Stimulated activated naive CD4-positive, alpha-beta T cell (primary cell): ENCODE measurements at regions not wholly inside any gene's neighbourhood (a gene's known extent, or its start where the extent isn't known, plus 50 kb on each side); places are given as distances from the start of the nearest gene placed in this dataset.
A peak's percentile ranks its signal among the peaks of the same experiment; 100 is the strongest.
"Not testable (repeated sequence)": the region's sequence is repeated elsewhere in the genome, so short reads cannot be mapped to it uniquely, and the experiment has no call there.

ENCODE experiments used
- DNase-seq, 6 experiments: peaks; one replicate each; lab custom pipeline; 2025; lab: John Stamatoyannopoulos, UW

DNA sequence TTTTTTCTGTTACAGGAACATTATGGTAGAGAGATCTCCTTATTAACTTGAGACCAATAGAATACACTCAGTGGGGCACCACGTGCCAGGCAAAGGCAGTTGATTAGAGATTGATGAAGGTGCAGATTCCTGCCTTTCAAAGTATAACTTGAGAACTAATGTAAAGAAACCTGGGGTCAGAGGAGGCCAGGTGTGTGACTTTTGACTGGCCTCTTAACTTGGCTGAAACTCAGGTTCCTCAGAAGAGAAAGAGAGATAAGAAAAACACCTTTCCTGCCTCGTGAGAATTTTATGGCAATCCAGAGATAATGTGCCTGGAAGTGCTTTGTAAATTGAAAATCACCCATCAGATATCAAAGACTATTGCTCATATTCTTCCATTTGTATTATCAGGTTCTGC lies 110.7 kb upstream of the GZMB start:
- no peak for DNase-seq

DNA sequence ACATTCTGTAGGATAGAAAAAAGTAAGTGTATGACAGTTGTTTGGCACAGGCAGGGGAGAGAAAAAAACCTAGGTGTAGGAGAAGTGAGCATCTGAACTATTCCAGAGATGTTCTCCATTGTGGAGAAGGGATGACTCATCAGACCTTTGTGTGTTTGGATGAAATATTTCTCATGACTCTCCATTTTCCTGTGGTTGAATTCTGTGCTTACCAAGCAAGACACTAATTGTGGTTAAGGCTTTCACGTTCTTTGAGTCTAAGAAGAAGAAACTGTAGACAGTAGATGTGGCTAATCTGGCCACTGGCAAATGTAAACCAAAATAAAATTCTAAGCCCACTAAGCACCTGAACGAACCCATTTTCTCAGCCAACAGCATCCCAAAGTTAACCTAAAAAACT lies 107.9 kb upstream of the GZMB start:
- DNase-seq: no peak

DNA sequence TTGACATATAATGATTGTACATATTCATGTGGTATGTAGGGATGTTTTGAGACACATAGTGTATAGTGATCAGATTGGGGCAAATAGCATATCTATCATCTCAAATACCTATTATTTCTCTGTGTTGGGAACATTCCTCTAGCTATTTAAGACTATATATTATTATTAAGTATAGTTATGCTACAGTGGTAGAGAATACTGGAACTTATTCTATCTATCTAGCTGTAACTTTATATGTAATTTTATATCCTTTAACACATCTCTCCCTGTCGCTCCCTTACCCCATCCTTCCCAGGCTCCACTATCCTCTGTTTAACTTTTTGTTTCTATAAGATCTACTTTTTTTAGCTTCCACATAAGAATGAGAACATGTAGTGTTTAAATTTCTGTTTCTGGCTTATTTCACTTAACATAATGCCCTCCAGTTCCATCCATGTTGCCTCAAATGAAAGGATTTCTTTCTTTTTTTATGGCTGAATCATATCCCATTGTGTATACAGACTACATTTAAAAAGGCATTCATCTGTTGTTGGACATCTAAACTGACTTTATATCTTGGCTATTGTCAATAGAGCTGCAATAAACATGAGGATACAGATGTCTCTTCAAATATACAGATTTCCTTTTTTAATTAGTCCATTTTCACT lies 102.1 kb upstream of the GZMB start:
- no peak for DNase-seq

DNA sequence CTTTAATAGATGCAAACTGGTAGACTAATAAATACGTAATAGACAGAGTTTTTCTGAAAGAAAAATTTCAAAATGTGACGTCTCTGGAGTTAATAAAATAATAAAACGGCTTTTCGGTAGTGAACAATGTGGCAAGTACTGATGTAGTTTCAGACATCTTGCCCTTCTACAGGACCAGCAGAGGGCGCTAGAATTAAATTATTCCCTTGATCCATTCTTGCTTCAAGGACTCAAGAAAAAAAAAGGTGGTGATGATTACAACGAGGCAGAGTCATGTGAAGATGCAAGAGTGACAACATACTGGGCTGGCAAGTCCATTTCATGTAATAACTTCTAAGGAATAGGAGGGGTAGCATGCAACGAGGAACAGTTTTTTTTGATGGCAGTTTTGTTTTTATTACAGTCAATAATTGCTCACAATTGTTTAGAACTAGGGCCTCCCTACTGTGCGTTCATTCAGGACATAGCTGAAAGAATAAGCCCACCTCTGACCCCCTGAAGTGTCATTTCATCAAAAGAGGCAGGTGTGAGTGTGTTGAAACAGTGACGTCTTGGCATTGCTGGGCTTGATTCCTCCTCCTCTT lies 101.0 kb upstream of the GZMB start:
- peak in 1 of 6 experiments; percentile 1 for DNase-seq

DNA sequence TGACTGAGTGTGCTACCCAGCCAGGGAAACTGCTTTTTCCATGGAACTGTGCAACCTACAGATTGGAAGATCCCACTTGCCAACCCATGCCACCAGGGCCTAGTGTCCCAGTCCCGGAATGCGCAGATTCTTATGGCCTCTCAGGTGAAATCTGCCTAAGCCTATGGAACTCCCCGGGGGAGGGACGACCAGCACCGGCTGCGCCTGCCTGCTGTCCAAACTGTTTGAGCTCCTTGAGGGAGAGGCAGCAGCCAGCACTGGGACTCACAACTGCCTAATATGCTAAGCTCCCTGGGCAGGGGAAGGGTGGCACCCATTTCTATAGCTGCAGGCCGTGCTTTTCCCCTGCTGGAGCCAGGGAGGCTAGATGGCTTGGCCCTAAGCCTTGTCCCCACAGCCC lies 92.5 kb upstream of the GZMB start:
- no peak for DNase-seq

DNA sequence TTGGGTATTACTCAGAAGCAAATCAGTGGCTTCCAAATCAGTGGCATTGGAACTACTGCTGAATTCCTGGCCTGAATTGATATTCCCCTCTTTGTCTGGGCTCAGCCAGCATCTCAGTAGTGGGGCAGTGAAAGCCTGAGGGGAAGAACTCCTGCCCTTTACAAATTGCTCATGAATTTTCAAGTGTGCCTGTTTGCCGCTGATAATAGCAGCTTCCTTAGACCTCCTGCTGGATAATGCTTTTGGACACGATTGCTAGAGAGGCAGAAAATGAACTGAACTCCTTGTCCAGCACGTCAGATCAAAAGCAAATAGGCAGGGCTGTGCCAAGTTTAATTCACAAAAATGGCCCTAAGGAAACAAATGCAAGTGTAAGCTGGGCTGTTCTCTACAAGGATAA lies 91.3 kb upstream of the GZMB start:
- DNase-seq: no peak

DNA sequence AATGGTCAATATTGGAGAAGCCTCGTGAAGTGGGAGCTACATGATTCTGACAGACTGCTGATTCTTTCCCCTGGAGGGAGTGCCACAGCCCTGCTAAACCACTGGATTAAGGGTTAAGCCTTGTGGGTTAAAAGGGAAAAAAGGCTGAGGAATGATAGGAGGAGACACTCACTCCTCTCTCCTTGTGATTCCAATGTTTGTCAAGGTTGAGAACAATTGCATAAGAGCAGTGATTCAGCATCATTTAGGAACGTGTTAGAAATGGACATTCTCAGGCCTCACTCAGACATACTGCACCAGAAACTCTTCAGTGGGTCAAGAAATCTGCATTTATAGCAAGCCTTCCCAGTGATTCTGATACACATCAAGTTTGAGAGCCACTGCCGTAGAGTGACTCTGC lies 87.8 kb upstream of the GZMB start:
- no peak for DNase-seq

DNA sequence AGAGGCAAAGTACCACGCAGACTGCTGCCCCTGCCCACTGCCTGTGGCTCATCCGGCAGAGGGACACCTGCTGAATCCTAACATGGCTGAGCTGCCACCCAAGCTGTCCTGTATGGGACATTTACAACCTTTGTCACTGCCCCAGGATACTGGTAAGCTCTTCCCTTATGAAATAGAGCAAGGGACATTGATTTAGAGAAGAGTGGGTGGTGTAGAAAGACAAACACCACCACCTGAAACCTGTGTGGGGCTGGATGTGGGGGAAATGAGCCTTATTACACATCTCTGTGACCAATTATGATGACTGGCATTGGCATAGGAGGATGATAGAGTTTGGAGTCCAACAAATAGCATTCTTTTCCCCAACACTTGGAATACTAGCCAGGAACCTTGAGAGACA lies 81.2 kb upstream of the GZMB start:
- no peak for DNase-seq

DNA sequence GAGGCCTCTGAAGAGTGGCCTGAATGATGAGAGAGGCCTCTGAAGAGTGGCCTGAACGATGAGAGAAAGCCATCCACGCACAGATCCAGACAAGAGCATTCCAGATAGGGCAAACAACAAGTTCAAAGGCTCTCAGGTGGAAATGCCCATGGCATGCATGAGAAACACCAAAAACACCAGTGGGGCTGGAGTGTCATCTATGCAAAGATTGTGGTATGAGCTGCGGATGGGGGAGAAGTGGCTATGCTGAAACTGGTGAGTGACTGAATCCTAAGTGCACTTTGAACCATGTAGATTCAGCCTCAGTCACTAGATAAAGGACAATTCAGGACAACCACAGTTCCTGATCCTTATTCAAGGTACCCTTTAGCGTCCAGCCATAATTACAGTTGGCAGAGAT lies 79.4 kb upstream of the GZMB start:
- no peak for DNase-seq

DNA sequence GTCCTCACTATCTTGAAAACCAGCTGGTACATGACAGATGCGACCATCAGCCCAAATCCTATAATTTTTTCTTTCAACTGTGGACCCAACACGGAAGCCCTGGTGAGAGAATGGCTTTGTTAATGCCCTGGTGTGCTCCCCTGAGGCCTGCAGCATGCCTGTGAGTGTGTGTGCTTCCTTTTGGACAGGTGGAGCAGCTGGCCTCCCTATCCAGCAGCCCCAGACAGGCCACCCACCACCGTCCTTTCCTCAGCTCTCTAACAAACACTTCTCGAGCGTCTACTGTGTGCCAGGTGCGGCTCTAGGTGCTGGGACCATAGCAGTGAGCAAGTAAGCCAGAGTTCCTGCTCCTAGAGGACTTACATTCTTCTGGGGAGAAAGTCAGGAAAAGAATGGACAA lies 78.9 kb upstream of the GZMB start:
- DNase-seq: no peak

DNA sequence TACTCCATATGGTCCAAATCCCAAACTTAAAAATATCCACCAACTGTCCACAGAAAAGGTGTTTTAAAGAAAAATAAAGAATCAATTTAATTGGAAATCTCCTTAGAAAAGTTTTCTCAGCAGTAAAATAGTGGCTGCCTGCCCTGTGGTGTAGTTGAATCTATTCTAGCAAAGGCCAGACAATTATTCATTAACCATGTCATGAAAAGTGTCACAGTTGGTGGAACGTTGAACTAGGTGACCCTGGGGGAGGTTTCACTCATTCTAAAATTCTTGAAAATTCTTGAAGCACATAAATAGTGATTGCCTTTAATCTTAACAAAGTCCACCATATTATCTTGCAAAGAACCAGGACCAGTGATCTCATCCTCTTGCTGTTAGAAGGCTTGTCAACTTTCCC lies 78.4 kb upstream of the GZMB start:
- DNase-seq: no peak

DNA sequence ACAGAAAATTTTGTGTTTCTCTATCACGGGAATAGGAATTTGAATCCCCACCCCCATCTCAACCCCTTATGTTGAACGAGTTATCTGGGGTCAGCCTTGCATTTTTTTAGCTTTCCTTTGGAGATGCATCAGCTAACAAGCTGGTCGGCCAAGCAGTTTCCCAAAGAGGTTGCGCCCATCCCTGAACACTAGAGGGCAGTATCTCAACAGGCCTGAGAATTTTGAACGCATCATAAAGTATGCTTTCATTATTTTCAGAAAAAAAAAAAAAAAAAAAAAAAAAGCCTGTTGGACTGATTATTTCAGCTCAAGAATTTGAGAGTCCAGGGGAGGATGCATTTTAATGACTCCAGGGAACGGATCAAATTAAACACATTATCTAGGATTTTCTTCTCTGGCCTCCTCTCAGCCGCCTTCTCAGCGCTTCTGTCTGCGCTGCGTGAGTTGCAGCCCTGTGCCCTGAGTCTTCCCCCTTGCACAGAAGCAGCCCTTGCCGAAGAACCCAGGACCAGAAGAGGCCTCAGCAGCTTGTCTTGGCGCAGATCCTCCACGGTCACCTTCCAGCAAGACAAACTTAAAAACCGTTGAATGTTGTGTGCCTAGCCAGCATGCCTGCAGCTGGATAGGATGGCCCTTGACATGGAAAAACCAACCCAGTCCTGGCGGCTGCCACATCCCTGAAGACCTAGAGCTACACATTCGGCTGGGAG lies 76.6 kb upstream of the GZMB start:
- DNase-seq: peak; percentile 4 to 37 (median 13)

DNA sequence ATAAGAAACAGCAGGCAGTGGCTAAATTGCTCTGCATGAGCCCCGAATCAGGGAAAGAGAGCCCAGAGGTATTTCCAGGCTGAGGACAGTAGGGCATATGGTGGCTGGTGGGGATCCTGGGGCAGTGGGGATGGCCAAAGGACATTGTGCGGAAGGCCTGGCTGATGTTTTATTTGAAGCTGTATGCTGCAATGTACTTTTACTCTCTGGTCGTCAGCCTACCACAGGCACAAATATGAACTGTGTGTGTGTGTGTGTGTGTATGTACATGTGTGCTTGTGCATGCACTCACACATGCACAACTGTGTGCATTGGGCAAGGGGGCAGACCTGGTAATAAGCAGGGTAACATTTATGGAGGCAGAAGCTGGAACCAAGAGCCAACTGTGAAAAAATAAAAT lies 74.7 kb upstream of the GZMB start:
- no peak for DNase-seq

DNA sequence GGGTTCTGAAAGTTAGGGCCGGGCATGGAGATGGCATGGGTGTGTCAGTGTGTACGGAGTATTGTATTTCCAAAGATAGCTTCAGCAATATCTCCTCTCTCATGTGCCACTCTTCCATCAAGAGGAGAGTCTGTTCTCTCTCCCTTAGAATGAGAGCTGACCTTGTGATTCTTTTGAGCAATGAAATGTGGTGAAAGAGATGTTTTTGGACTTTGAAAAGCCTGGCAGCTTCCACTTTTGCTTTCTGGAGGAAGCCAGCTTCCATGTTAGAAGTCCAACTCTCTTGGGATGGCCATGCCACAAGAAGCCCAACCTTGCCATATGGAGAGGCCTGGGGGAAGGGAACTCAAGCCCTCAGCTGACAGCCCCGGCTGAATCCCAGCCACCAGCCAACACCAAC lies 72.4 kb upstream of the GZMB start:
- DNase-seq: no peak

DNA sequence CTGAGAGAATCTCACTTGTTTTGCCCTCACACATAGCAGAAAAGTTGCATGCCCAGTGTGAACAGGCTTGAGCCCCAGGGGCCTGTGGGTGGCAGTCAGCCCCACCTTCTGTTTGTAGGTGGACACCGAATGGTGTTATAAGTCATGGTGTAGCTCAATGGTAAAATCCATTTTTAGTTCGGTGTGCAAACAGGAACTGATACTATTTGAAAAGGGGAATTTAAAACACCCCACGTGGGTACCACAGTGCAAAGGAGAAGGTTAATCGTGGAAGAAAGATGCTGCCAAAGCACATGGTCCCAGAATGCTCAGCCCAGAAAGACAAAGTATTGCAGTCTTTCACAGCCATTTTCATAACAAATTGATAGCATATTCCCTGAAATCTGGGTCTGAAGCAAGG lies 71.8 kb upstream of the GZMB start:
- no peak for DNase-seq

DNA sequence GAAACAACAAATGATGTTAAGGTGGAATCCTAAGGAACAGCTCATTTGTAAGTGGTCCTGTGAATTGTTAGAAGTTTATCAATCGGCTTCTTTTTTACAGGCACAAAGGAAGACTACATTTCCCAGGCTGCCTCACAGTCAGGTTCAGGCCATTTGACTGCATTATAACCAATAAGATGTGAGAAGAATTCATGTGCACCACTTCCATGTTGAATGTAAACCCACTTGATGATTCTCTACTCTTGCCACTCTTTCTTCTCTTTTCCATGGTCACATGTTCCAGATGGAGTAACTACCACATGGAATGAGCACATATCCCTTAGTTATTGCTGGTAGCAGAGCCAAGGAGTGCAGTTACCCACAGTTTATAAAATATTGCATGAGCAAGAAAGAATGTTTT lies 67.1 kb upstream of the GZMB start:
- no peak for DNase-seq

DNA sequence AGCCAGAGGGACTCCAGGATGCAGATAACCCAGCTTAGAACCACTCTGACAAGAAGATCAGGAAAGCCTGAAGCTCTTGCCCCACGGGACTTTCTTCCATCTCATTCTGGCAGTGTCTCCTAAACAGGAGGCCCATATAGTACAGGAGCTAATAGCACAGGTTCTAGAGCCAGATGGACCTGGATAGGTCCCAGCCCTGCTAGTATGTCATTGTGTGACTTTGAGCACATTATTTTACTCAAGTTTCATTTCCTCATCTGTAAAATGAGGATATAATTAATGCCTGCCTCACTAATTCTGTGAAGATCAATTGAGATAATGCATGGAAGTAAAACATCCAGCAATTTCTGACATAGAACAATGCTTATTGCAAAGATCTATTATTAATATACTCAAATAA lies 66.5 kb upstream of the GZMB start:
- no peak for DNase-seq

DNA sequence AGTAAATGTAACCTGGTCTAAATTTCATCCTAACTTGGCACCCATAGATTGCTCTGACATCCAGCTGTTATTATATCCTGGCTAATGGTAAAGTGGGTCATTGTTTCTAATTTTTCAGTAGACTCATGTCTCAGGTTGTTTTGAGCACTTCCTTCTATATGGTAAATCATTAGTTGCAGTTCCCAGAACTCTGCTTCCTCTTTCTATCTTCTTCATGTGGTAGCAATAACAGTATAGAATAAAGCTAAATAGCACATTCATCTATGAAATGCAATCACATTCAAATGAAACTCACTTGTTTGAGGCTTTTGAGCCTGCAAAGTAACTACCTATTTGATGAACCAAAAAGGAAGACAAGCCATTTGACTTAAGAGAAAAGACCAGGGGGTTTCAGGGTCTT lies 65.1 kb upstream of the GZMB start:
- no peak for DNase-seq

DNA sequence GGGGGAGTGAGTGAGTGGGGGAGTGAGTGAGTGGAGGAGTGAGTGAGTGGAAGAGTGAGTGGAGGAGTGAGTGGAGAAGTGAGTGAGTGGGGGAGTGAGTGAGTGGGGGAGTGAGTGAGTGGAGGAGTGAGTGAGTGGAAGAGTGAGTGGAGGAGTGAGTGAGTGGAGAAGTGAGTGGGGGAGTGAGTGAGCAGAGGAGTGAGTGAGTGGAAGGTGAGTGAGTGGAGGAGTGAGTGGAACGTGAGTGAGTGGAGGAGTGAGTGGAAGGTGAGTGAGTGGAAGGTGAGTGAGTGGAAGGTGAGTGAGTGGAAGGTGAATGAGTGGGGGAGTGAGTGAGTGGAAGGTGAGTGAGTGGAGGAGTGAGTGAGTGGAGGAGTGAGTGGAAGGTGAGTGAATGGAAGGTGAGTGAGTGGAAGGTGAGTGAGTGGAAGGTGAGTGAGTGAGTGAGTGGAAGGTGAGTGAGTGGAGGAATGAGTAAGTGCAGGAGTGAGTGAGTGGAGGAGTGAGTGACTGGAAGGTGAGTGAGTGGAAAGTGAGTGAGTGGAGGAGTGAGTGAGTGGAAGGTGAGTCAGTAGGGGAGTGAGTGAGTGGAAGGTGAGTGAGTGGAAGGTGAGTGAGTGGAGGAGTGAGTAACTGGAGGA lies 62.4 kb upstream of the GZMB start:
- not testable (repeated sequence) for DNase-seq

DNA sequence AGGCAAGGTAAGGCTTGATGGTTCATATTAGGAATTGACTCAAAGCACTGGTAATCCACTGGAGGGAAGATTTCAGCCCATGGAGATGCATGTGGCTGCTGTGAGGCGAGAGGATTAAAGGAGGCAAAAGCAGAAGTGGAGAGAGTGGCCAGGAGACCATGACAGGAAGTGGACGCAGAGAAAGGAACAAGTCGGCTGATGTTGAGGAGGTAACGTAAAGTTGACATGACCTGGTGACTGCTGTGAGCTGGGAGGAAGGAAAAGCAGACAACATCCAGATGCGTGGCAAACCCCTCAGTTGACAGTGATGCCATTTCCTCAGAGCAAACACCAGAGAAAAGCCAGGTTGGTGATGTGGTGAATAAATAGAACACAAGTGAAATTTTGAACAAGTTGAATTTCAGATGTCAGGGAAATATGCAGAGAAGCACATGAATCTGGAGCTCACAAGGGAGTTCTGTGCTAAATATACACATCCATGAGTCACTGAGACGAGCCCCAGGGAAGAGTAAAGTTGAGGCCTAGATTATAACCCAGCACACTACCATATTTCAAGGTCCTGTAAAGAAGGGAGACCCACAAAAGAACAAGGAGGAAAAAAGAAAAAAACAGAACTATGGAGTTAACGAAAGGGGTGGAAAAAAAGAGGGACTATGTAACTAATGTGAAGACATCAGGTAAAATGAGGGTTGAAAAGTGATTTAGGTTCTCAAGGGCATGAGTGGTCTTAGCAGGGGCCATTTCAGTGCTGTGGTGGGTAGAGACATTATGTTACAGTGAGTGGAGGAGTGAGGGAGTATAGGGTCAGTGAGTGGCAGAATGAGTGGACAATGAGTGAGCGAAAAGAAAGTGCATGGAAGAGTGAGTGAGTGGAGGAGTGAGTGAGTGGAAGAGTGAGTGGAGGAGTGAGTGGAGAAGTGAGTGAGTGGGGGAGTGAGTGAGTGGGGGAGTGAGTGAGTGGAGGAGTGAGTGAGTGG lies 61.6 kb upstream of the GZMB start:
- no peak for DNase-seq

DNA sequence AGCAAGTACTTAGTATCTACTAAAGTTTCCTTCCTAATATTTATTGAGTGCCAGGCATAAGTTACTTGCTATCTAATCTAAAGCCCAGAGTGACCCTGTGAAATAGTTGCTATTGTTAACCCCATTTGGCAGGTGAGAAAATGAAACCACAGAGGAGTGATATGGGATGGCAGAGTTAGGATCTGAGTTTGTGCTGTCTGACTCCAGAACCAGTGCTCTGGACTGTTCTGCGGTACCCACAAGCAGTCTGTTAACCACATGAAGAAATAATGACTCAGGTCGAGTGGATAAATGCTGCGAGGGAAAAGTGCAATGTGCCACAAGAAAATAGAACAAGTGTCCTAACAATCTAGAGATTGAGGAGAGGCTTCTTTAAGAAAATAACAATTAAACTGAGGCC lies 60.7 kb upstream of the GZMB start:
- no peak for DNase-seq

DNA sequence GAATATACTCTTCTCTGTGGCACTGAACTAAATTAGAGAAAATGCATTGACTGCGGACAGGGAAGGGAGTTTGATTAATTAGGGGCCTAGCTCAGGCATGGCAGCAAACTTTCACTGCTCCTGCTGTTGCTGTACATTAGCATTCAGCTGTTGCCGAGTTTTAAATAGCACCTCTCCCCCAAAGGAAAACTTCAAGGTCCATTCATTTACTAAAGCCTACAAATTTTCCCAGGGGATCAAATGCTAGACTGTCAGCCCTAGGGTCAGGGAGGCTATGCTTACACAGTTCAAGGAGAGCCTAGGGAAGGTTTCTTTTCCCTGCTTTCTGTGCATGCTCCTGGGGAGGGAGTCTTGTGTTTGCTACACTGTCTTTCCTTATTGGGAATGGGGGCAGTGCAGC lies 60.0 kb upstream of the GZMB start:
- DNase-seq: no peak
